GM08714 (cell line): ENCODE measurements at regions not wholly inside any gene's neighbourhood (a gene's known extent, or its start where the extent isn't known, plus 50 kb on each side); places are given as distances from the start of the nearest gene placed in this dataset.
"Not testable (repeated sequence)": the region's sequence is repeated elsewhere in the genome, so short reads cannot be mapped to it uniquely, and the experiment has no call there.

Experiments used
- H3K4me3 ChIP-seq: fragments of 200-500 bp; sonication (Bioruptor generic); 2 replicates; pipeline ENCODE4 v1.5.1; 2014; ENCODE audit warnings: mild to moderate bottlenecking, low read length, inconsistent platforms
- ZNF274 ChIP-seq: IDR thresholded peaks from 2 replicates; pipeline ENCODE4 v1.6.1; 2012; ENCODE audit warnings: mild to moderate bottlenecking, low read depth, low read length

GRCh38 chr10:124248056-124249045, 155.0 kb upstream of the CHST15 start:
- no peak for TF ChIP-seq ZNF274
- H3K4me3 ChIP-seq: no peak overlapping the region

GRCh38 chr10:124245806-124246440, 152.5 kb upstream of the CHST15 start:
- no peak for TF ChIP-seq ZNF274

GRCh38 chr10:124245191-124245590, 151.8 kb upstream of the CHST15 start:
- H3K4me3 ChIP-seq: no peak overlapping the region
- no peak for TF ChIP-seq ZNF274

More at GRCh38 chr10:124245806-124246440, 152.5 kb upstream of the CHST15 start:
- no peak overlapping the region for H3K4me3 ChIP-seq

GRCh38 chr10:124244256-124244877, 151.0 kb upstream of the CHST15 start:
- TF ChIP-seq ZNF274: no peak
- no peak overlapping the region for H3K4me3 ChIP-seq

GRCh38 chr10:124243702-124244121, 150.3 kb upstream of the CHST15 start:
- H3K4me3 ChIP-seq: no peak overlapping the region
- TF ChIP-seq ZNF274: no peak

- no peak for TF ChIP-seq ZNF274
- H3K4me3 ChIP-seq: no peak overlapping the region
These were observed 149.4 kb upstream of the CHST15 start for GRCh38 chr10:124242791-124243190.

- TF ChIP-seq ZNF274: no peak
- no peak overlapping the region for H3K4me3 ChIP-seq
These were observed 149.0 kb upstream of the CHST15 start for GRCh38 chr10:124242365-124242764.

- H3K4me3 ChIP-seq: not testable (repeated sequence)
These were observed 148.1 kb upstream of the CHST15 start for GRCh38 chr10:124241510-124241909.

GRCh38 chr10:124240839-124241291, 147.5 kb upstream of the CHST15 start:
- no peak overlapping the region for H3K4me3 ChIP-seq
- TF ChIP-seq ZNF274: no peak

GRCh38 chr10:124239696-124240095, 146.3 kb upstream of the CHST15 start:
- TF ChIP-seq ZNF274: no peak
- no peak overlapping the region for H3K4me3 ChIP-seq

GRCh38 chr10:124239134-124239533, 145.7 kb upstream of the CHST15 start:
- H3K4me3 ChIP-seq: no peak overlapping the region
- no peak for TF ChIP-seq ZNF274

GRCh38 chr10:124238367-124238766, 145.0 kb upstream of the CHST15 start:
- H3K4me3 ChIP-seq: no peak overlapping the region

GRCh38 chr10:124237282-124237961, 144.0 kb upstream of the CHST15 start:
- H3K4me3 ChIP-seq: no peak overlapping the region
- TF ChIP-seq ZNF274: no peak

More at GRCh38 chr10:124238367-124238766, 145.0 kb upstream of the CHST15 start:
- no peak for TF ChIP-seq ZNF274

- no peak overlapping the region for H3K4me3 ChIP-seq
- no peak for TF ChIP-seq ZNF274
These were observed 143.4 kb upstream of the CHST15 start for GRCh38 chr10:124236816-124237215.
